ENCODE measurements at regions not wholly inside any gene's neighbourhood (a gene's known extent, or its start where the extent isn't known, plus 50 kb on each side); places are given as distances from the start of the nearest gene placed in this dataset.

- TF ChIP-seq CTCF (IDR thresholded peaks at IDR 0.05) (no peak), POLR2A (IDR thresholded peaks at IDR 0.05) (no peak)
Measured at GRCh38 chr12:59304077-59304721, 291.6 kb upstream of the SLC16A7 start.

All from ovary (tissue), 3 donors.